HCT116 (cell line): ENCODE measurements at regions not wholly inside any gene's neighbourhood (a gene's known extent, or its start where the extent isn't known, plus 50 kb on each side); places are given as distances from the start of the nearest gene placed in this dataset.
A peak's percentile ranks its signal among the peaks of the same experiment; 100 is the strongest.

Experiments
- ATAC-seq: fragments of 200-7000 bp; cut with Tn5 transposase; 2 replicates; pipeline ENCODE4 v1.9.1; 2020; ENCODE audit warnings: mild to moderate bottlenecking, moderate library complexity
- BruUV-seq: library from RNA; stranded (reverse); fragments of 400-500 nt; replicated peaks from 2 replicates; lab custom pipeline; 2021; lab: Mats Ljungman, UMichigan
- CTCF ChIA-PET: fragments of 300-600 bp; sonication (Branson Sonifier 250); formaldehyde crosslinking; loops from one replicate; lab custom pipeline; 2021; ENCODE audit warnings: antibody characterized with exemption; lab: Charles Lee
- POLR2A ChIA-PET: fragments of 300-600, 350-600 bp; sonication (Branson Sonifier 250); formaldehyde crosslinking; loops from one replicate; lab custom pipeline; 2021; ENCODE audit warnings: antibody characterized with exemption; lab: Charles Lee
- RAD21 ChIA-PET, 2 experiments: fragments of 300-600 bp; sonication (Branson Sonifier 250); formaldehyde crosslinking; loops; one replicate each; lab custom pipeline; 2023; ENCODE audit warnings: low total read pairs in 2 of 2; ENCODE audit not compliant: uncharacterized antibody in 2 of 2, unreplicated experiment in 2 of 2, low non-redundant PET in 1 of 2; lab: Charles Lee
- DNase-seq: peaks from one replicate; pipeline ENCODE4 v3.0.0-alpha.2; 2010; ENCODE audit warnings: low read depth, low spot score
- H2AFZ ChIP-seq: fragments of 200-600 bp; shearing (Covaris generic), sonication (generic); 2 replicates; pipeline ENCODE4 v1.6.1; 2017; ENCODE audit warnings: low read depth, mixed run types, mixed read lengths, antibody characterized with exemption, low read length; ENCODE audit not compliant: poor library complexity, severe bottlenecking
- H3K27ac ChIP-seq: 2 replicates; pipeline ENCODE4 v1.5.1; 2012; ENCODE audit warnings: low read depth, low read length
- H3K27me3 ChIP-seq: fragments of 200-600 bp; sonication (generic); 2 replicates; pipeline ENCODE4 v1.6.1; 2016; ENCODE audit warnings: mixed run types, low read length, mixed read lengths; ENCODE audit not compliant: insufficient read depth
- H3K36me3 ChIP-seq, 2 experiments: fragments of 200-500 bp in 1 of 2; fragments of 200-600 bp in 1 of 2; sonication (Bioruptor generic) in 1 of 2; sonication (generic) in 1 of 2; 2 replicates each; pipeline versions ENCODE4 v1.5.1 to v1.6.1; 2014 to 2016; ENCODE audit warnings: low read length in 2 of 2, inconsistent platforms in 1 of 2, mixed read lengths in 1 of 2, mixed run types in 1 of 2; ENCODE audit not compliant: insufficient read depth in 2 of 2, control insufficient read depth in 1 of 2
- H3K4me1 ChIP-seq, 2 experiments: fragments of 200-600 bp in 1 of 2; sonication (generic) in 1 of 2; 2 replicates each; pipeline versions ENCODE4 v1.5.1 to v1.6.1; 2012 to 2017; ENCODE audit warnings: low read length in 2 of 2, inconsistent platforms in 1 of 2, mild to moderate bottlenecking in 1 of 2, mixed read lengths in 1 of 2, mixed run types in 1 of 2, moderate library complexity in 1 of 2; ENCODE audit not compliant: insufficient read depth in 2 of 2, control insufficient read depth in 1 of 2
- H3K4me2 ChIP-seq: fragments of 200-600 bp; sonication (generic); 2 replicates; pipeline ENCODE4 v1.6.1; 2017; ENCODE audit warnings: mixed run types, low read length, mixed read lengths
- H3K4me3 ChIP-seq, 2 experiments: fragments of 200-600 bp in 1 of 2; sonication (generic) in 1 of 2; replicated peaks in 1 of 2; 2 replicates each; pipeline ENCODE4 v1.5.1; 2011 to 2016; ENCODE audit warnings: low read length in 2 of 2, control low read depth in 1 of 2, low read depth in 1 of 2, mild to moderate bottlenecking in 1 of 2, mixed read lengths in 1 of 2, mixed run types in 1 of 2
- H3K79me2 ChIP-seq: fragments of 200-600 bp; sonication (generic); 2 replicates; pipeline ENCODE4 v1.6.1; 2017; ENCODE audit warnings: mild to moderate bottlenecking, mixed run types, low read length, moderate library complexity, mixed read lengths; ENCODE audit not compliant: insufficient read depth
- H3K9ac ChIP-seq: fragments of 200-600 bp; sonication (generic); 2 replicates; pipeline ENCODE4 v1.6.1; 2016; ENCODE audit warnings: low read length, mixed read lengths
- H3K9me2 ChIP-seq: fragments of 200-600 bp; sonication (generic), shearing (Covaris generic); 2 replicates; pipeline ENCODE4 v1.6.1; 2017; ENCODE audit warnings: mixed run types, mild to moderate bottlenecking, moderate library complexity; ENCODE audit not compliant: insufficient read depth
- H3K9me3 ChIP-seq, 2 experiments: fragments of 200-500 bp in 1 of 2; fragments of 200-600 bp in 1 of 2; sonication (Bioruptor generic) in 1 of 2; sonication (generic) in 1 of 2; 2 replicates each; pipeline ENCODE4 v1.6.1; 2014 to 2017; ENCODE audit warnings: low read length in 2 of 2, mixed read lengths in 2 of 2, inconsistent platforms in 1 of 2, low read depth in 1 of 2, mild to moderate bottlenecking in 1 of 2, mixed run types in 1 of 2, moderate library complexity in 1 of 2; ENCODE audit not compliant: control insufficient read depth in 1 of 2, insufficient read depth in 1 of 2
- H4K20me1 ChIP-seq: fragments of 200-600 bp; sonication (generic), shearing (Covaris generic); 2 replicates; pipeline ENCODE4 v1.6.1; 2017; ENCODE audit warnings: mixed run types, mild to moderate bottlenecking, moderate library complexity; ENCODE audit not compliant: insufficient read depth
- CTCF ChIP-seq, 3 experiments: fragments of 200-600 bp in 1 of 3; sonication (generic) in 1 of 3; IDR thresholded peaks in 2 of 3; conservative IDR thresholded peaks in 1 of 3; 2 replicates each; pipeline ENCODE4 v1.5.1; 2012 to 2017; ENCODE audit warnings: low read depth in 2 of 3, low read length in 2 of 3, antibody characterized with exemption in 1 of 3, borderline replicate concordance in 1 of 3, control low read depth in 1 of 3, mild to moderate bottlenecking in 1 of 3, mixed read lengths in 1 of 3, mixed run types in 1 of 3, moderate library complexity in 1 of 3; ENCODE audit not compliant: insufficient read depth in 1 of 3
- EZH2phosphoT487 ChIP-seq: fragments of 200-600 bp; IDR thresholded peaks from 2 replicates; pipeline ENCODE4 v1.6.1; 2018; ENCODE audit warnings: antibody characterized with exemption, borderline replicate concordance
- FOSL1 ChIP-seq: IDR thresholded peaks from 2 replicates; pipeline ENCODE4 v1.6.1; 2012; ENCODE audit warnings: low read depth
- POLR2A ChIP-seq: IDR thresholded peaks from 2 replicates; pipeline ENCODE4 v1.7.0; 2011; ENCODE audit warnings: borderline replicate concordance; ENCODE audit not compliant: insufficient read depth, insufficient read length; ENCODE audit errors: extremely low read depth
- TCF7L2 ChIP-seq: IDR thresholded peaks from 2 replicates; pipeline ENCODE4 v1.7.0; 2011; ENCODE audit warnings: borderline replicate concordance, inconsistent platforms; ENCODE audit not compliant: insufficient read depth, insufficient read length; ENCODE audit errors: extremely low read depth
- ZNF274 ChIP-seq: fragments of 200-500 bp; sonication (Bioruptor generic); IDR thresholded peaks from 2 replicates; pipeline ENCODE4 v1.6.1; 2014; ENCODE audit warnings: mild to moderate bottlenecking, low read depth, low read length, inconsistent platforms
- intact Hi-C: fragments of 100-400 bp; cut with micrococcal nuclease; formaldehyde crosslinking; loops from 2 replicates; pipeline ENCODE4 v1.10.0; 2022

- POLR2A ChIA-PET: no interaction called here
- H3K9me3 ChIP-seq: no peaks in the 10 kb centered on the region
- no peaks in the 10 kb centered on the region for H4K20me1 ChIP-seq
- no peak overlapping the region for H3K27ac ChIP-seq
- no peaks in the 10 kb centered on the region for H3K4me1 ChIP-seq
- H3K27me3 ChIP-seq: no peaks in the 10 kb centered on the region
- H2AFZ ChIP-seq: no peak overlapping the region
- no peaks in the 10 kb centered on the region for H3K9me2 ChIP-seq
- no peak overlapping the region for H3K4me2 ChIP-seq
- ATAC-seq (no peak), DNase-seq (no peak)
- H3K36me3 ChIP-seq: no peaks in the 10 kb centered on the region
- no peak overlapping the region for H3K4me3 ChIP-seq
- BruUV-seq: no TSS peak
- TF ChIP-seq FOSL1: no peak
- peak in 2 of 3 experiments; percentile 9 to 25; a peak in 2 of 6 replicates for TF ChIP-seq CTCF (IDR thresholded peaks at IDR 0.05 in 2 of 3, conservative IDR thresholded peaks at IDR 0.05 in 1 of 3; ENCODE audit: borderline replicate concordance in 1 of 3, insufficient read depth in 1 of 3, low read depth in 2 of 3, low read length in 2 of 3)
- RAD21 ChIA-PET: no interaction called here
- no peak overlapping the region for H3K9ac ChIP-seq
- no peaks in the 10 kb centered on the region for H3K79me2 ChIP-seq
- CTCF ChIA-PET: no interaction called here
- intact Hi-C loops: no loop called here
Observed at GRCh38 chr18:28637897-28638296, 461.0 kb upstream of the CDH2 start.

- no peaks in the 10 kb centered on the region for H3K27me3 ChIP-seq
- ATAC-seq: no peak
- CTCF ChIA-PET: no interaction called here
- H3K4me2 ChIP-seq: no peak overlapping the region
- no peak overlapping the region for H3K9ac ChIP-seq
- H2AFZ ChIP-seq: no peak overlapping the region
- no TSS peak for BruUV-seq
- H3K9me3 ChIP-seq: no peaks in the 10 kb centered on the region
- POLR2A ChIA-PET: no interaction called here
- intact Hi-C loops: no loop called here
- H3K27ac ChIP-seq: no peak overlapping the region
- TF ChIP-seq POLR2A (no peak), TCF7L2 (no peak), EZH2phosphoT487 (no peak), ZNF274 (no peak)
- TF ChIP-seq, all 23 proteins: peak for 0
- Histone ChIP-seq H4K20me1 (no peaks in the 10 kb centered on the region), H3K4me3 (no peak overlapping the region), H3K79me2 (no peaks in the 10 kb centered on the region), H3K36me3 (no peaks in the 10 kb centered on the region), H3K9me2 (no peaks in the 10 kb centered on the region), H3K4me1 (no peaks in the 10 kb centered on the region)
- RAD21 ChIA-PET: no interaction called here
- no peak for DNase-seq
Observed at GRCh38 chr18:28635530-28635929, 458.6 kb upstream of the CDH2 start.
